ENCODE measurements at regions not wholly inside any gene's neighbourhood (a gene's known extent, or its start where the extent isn't known, plus 50 kb on each side); places are given as distances from the start of the nearest gene placed in this dataset.

DNA sequence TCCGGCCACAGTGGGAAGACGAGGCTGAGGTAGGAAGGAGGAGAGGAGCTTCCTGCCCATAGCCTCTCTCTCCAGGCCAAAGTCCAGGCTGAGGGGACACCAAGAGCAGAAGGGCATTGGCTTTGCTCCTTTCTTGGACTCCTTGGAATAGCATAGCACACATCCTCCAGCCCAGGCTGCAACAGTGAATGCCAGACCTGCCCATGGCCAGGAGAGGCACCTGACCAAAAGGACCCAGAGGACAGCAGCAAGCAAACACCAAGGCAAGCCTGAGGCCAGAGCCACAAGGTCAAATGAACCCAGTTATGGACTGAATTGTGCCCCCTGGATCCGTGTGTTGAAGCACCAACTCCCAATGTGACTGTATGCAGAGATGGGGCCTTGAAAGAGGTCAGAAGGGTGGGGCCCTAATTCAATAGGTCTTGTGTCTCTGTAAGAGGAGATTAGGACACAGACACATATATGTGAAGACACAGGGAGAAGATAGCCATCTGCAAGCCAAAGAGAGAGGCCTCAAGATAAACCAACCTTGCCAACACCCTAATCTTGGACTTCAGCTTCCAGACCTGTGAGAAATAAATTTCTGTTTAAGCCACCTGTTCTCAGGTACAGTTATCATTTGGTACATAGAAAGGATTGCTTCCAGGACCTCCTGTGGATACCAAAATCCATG is 126.5 kb upstream of the NXT1 start:
- no peak for TF ChIP-seq CTCF (IDR thresholded peaks at IDR 0.05; ENCODE audit: insufficient read depth, low read length, missing control alignments)
- POLR2A ChIA-PET, result no interaction called here
- CTCF ChIA-PET, result no interaction called here
- no peak for DNase-seq (ENCODE audit: low read depth, low spot score)
- H3K4me3 ChIP-seq (ENCODE audit: low read depth, low read length), result no peak overlapping the region

- TF ChIP-seq CTCF (IDR thresholded peaks at IDR 0.05; ENCODE audit: insufficient read depth, low read length, missing control alignments), result no peak
- DNase-seq (ENCODE audit: low read depth, low spot score), result no peak
- CTCF ChIA-PET, result interaction anchor here (1.1 to 1.2 kb wide), 2 partner anchors 12 to 530 kb away, joined by 3 to 4 read pairs; no protein-coding TSS in a partner anchor
Observed at GRCh38 chr20:23222531-23223200, 127.9 kb upstream of the NXT1 start.

GRCh38 chr20:23217023-23217422 is 130.9 kb upstream of the CD93 start:
- H3K4me3 ChIP-seq (ENCODE audit: low read depth, low read length), result no peak overlapping the region
- no peak for TF ChIP-seq CTCF (IDR thresholded peaks at IDR 0.05; ENCODE audit: insufficient read depth, low read length, missing control alignments)
- ChIA-PET CTCF (no interaction called here), POLR2A (no interaction called here)
- DNase-seq (ENCODE audit: low read depth, low spot score), result no peak

More at GRCh38 chr20:23222531-23223200, 127.9 kb upstream of the NXT1 start:
- POLR2A ChIA-PET, result no interaction called here
- H3K4me3 ChIP-seq (ENCODE audit: low read depth, low read length), result no peak overlapping the region

DNA sequence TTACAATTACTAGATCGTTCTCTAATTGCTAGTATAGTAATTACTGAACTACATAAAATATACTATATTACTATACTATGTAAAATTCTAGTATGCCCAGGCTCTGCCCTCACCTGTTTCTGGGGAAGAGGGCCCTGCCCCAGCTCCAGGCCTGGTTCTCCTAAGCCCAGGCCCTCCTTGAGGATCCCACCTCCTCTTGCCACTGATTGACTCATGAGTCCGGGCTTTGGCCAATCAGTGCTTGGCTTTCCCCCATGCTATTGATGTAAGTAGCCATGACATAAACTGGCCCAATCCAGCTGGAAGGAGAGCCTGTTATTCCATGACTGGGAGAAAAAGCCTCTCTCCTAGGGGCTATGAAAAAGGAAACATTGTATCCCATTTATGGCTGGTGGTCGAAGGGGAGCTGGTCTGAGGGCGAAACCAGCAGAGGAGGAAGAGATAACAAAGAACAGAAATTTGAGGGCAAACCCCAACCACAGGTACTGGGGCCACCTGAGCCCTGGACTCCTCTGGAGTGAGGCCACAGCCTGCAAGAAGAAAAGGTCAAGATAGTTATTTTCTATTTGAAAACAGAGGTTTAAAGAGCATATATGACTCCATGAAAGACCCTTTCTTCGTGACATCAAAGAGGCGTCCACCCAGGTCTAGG is 129.3 kb upstream of the CD93 start:
- H3K4me3 ChIP-seq (ENCODE audit: low read depth, low read length), result no peak overlapping the region
- TF ChIP-seq CTCF (IDR thresholded peaks at IDR 0.05; ENCODE audit: insufficient read depth, low read length, missing control alignments), result no peak
- DNase-seq (ENCODE audit: low read depth, low spot score), result no peak
- POLR2A ChIA-PET, result no interaction called here
- CTCF ChIA-PET, result no interaction called here

GRCh38 chr20:23214903-23215302 is 128.8 kb upstream of the CD93 start:
- POLR2A ChIA-PET, result no interaction called here
- TF ChIP-seq CTCF (IDR thresholded peaks at IDR 0.05; ENCODE audit: insufficient read depth, low read length, missing control alignments), result no peak
- peak; percentile 17 for DNase-seq (ENCODE audit: low read depth, low spot score)
- no peak overlapping the region for H3K4me3 ChIP-seq (ENCODE audit: low read depth, low read length)
- CTCF ChIA-PET, result no interaction called here

DNA sequence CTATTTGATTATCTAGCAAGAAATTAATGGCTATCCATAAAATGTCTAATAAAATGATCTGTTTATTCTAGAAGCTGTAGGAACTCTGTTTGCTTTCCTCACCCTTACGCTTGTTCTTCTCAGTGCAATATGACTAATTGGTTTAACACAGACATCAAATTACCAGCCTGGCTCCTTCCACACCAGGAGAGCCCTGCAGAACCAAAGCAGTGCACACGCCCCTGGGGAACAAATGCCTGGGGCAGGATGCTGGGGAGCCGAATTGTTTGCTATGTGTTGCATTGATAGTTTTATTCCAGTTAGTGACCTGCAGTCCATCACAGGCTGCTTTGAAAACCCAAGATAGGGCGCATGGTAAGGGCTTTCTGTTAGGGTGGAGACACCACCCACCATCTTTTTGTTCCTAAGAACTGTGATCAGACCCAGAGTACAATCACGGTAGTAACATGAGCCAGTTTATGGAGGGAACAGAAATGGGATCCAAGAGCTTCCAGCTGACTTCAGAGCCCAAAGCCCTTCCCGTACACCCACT is 126.4 kb upstream of the CD93 start:
- TF ChIP-seq CTCF (IDR thresholded peaks at IDR 0.05; ENCODE audit: insufficient read depth, low read length, missing control alignments), result no peak
- DNase-seq (ENCODE audit: low read depth, low spot score), result no peak
- ChIA-PET CTCF (interaction anchor here (1.4 kb wide), 1 partner anchor 23 kb away, joined by 3 read pairs; no protein-coding TSS in a partner anchor), POLR2A (no interaction called here)
- no peak overlapping the region for H3K4me3 ChIP-seq (ENCODE audit: low read depth, low read length)
